Kidney glomerular epithelial cell (primary cell): ENCODE measurements at regions not wholly inside any gene's neighbourhood (a gene's known extent, or its start where the extent isn't known, plus 50 kb on each side); places are given as distances from the start of the nearest gene placed in this dataset.

Experiments used
- DNase-seq: peaks from one replicate; lab custom pipeline; 2025; lab: John Stamatoyannopoulos, UW

- no peak for DNase-seq
These were observed 505.5 kb upstream of the WWC1 start for GRCh38 chr5:167785901-167786300.

GRCh38 chr5:167786871-167787578, 504.4 kb upstream of the WWC1 start:
- DNase-seq: no peak

- DNase-seq: no peak
These were observed 501.4 kb upstream of the WWC1 start for GRCh38 chr5:167790045-167790444.

DNA sequence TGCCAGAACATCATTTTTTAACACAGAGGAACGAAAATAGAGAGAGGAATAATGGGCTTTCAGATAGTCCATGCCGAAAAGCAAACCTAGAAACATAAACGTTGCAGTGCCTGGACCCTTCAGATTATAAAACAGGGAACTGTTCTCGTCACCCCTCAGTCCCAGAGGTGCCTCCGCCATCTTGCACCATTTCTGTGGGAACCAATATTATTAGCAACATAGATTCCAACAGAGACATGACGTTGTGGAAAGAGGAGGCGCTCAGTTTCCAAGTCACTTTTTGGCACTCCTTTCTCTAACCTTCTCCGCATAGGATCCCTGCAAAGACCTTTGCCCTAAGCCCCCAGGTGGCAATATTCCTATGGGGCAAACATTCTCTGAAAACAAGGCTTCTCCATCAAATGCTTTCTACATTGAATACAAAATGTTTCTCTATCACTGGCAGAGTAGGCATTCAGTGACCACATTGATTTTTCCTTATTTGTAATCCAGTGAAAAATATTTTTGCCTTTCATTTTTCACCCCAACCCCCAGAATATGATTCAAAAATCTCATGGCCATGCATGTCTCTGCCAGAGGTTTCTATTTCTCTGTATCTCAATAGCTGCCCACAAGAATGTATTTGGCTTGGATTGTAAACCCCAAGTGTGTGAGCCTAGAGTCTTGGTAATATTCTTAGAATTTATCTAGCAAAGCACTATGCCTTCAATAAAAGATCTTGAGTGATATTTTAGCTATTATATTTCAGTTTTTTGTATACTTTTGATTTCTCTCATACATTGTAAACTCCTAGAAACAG, 500.8 kb upstream of the WWC1 start:
- no peak for DNase-seq

GRCh38 chr5:167792514-167792913, 498.9 kb upstream of the WWC1 start:
- DNase-seq: no peak

- DNase-seq: no peak
These were observed 497.7 kb upstream of the WWC1 start for GRCh38 chr5:167793700-167794099.

DNA sequence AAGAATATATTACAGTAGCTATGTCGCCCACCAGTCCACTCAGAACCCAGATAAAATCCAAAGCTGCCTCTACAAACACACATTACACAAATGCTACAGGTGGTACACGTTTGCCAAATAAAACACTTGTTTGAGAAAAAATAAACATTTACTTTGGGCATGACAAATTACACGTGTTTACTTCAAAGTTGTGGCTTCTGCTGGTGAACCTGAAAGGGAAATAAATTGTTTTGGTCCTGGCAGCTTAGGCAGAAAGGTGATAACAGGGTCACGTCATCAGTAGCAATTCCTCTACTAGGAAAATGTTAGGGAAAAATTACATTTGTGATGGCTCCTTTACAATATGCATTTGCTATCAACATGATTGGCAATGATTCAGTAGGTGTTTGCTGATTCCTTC, 497.3 kb upstream of the WWC1 start:
- DNase-seq: no peak

DNA sequence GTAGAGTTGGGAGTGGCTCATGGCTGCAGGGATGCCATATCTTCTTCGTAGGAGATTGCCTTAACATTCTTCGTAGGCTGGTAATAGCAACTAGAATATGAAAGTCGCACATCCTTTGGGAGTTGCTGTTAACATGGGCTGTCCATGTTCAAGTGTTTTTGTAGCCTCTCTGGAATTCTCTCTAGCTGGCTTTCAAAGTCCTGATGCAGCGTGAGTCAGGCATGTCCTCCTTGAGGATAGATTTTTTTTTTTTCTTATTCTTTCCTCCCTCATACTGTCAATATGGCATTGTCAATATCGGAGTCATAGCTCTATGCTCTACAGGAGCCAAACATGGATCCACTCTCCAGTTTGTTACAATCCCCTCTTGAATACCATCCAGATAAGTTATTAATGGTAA, 494.8 kb upstream of the WWC1 start:
- peak; percentile 2 for DNase-seq

DNA sequence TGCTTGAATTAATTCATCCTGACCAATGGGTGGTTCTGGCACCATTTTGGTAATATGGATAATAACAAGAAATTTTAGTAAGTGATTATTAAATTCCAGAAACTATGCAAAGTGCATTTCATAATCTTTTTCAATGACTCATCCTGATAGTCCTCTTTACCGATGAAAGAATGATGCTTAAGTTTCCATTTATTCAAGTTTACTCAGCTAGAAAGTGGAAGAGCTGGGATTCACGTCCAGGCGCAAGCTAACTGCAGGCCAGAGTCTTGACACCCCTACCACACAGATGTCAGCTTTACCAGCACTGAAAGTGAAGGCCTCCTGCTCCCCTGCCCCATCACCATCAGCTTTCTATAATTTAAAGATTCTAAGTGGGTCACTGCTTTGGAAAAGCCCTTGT, 493.5 kb upstream of the WWC1 start:
- DNase-seq: no peak

DNA sequence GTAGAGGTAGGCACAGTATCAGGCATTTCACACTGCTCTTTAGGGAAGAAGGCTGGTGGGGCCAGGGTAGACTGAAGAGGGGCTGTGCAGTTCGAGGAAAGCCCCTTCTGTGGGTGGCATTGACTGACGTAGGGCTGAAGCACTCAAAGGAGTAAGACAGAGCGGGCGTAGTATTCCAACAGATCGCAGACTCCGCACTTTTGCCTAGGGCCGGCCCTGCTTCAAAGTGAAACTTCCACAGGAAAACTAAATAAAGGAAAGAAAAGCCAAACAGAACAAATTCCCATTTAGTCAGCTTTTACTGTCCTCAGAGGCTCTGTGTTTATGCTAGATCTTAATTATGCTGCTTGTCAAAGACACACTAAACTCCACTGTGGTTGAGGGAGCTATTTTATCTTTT, 493.0 kb upstream of the WWC1 start:
- DNase-seq: no peak

GRCh38 chr5:167800427-167800826, 491.0 kb upstream of the WWC1 start:
- no peak for DNase-seq

- DNase-seq: no peak
These were observed 489.4 kb upstream of the WWC1 start for GRCh38 chr5:167801999-167802398.

- DNase-seq: peak; percentile 43
These were observed 488.6 kb upstream of the WWC1 start for GRCh38 chr5:167802755-167803431.

DNA sequence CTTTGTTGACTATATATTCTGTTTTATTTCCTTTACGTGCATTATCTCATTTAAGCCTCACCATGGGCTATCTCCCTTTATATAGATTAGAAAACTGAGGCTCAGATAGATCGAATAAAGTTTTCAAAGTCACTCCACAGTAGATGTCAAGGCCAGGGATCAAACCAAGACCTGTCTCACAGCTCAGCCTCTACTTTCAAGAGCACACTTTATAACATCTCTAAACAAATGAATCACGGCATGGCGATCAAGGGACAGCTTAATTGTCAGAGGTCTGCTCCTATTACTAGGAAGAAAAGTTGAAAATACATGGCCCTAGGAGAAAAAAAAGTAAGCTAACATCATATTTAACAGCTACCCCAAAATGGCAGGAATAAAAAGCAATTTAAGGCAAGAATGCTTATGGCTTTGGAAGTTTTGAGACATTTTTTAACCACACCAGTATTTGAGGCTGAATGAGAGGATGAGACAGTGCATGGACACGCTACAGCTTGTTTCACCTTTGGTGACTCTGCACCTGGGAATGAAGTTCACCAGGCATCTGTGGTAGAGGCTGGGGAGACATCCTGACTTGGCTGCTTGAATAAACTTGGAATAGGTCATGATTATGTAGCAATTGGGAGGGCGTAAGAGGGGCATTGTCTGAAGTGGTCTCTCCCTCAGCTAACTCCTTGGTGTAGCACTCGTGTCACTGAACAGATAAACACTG, 486.8 kb upstream of the WWC1 start:
- DNase-seq: no peak

DNA sequence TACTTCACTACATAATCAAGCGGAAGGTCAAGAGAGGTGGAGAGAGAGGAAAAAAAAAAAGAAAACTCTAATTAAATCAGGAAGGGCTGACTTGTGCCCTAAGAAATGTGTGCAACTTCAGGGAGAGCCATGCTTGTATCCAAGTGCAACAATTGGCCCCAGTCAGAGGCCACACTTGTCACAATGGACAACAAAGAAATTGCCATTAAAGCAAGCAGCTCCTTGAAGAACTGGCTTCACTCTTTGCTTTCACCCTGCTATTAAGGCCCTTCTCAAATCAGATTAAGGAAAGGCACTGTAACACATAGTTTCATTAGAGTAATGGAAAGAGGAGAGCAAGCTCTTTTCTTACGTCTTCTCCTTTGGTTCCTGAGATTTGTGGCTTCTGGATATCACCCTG, 480.9 kb upstream of the WWC1 start:
- DNase-seq: no peak

DNA sequence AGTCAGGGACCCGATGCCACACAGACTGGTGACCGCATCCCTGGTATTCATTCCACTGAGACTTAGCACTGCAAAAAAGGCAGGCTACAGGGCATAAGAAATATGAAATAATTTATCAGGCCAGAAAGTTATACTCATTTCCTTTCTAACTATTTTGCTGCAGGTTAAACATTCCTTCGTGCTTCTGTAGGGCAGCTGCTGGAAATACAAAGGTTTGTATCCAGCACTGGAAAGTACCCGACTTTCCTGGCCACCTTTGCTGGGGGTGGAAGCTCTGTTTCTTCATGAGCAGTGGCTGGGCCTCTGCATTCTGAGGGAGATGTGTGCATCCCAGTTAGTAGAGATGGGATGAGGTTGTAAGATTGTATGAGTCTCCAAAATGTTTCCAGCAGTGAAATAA, 478.6 kb upstream of the WWC1 start:
- no peak for DNase-seq

- peak; percentile 7 for DNase-seq
These were observed 478.1 kb upstream of the WWC1 start for GRCh38 chr5:167813389-167813788.

- DNase-seq: no peak
These were observed 477.4 kb upstream of the WWC1 start for GRCh38 chr5:167814040-167814439.

DNA sequence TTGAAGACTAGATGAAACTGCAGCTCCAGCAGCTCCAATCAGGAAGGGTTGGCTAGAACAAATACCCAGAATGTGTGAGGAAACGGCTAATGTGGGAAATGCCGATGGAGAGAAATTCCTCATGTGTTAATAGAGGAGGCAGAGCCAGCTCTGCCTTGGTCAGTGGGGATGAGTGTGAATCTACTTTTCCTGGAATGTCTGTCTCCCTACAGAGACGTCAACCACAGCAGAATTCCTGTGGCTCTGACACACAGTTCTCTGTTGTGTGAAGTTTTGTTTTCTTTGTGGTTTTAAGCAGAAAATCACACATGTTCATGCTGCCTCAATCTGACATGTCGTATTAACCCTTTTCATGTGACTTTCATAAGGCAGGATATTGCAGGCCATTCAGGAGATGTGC, 476.6 kb upstream of the WWC1 start:
- peak; percentile 98 for DNase-seq

DNA sequence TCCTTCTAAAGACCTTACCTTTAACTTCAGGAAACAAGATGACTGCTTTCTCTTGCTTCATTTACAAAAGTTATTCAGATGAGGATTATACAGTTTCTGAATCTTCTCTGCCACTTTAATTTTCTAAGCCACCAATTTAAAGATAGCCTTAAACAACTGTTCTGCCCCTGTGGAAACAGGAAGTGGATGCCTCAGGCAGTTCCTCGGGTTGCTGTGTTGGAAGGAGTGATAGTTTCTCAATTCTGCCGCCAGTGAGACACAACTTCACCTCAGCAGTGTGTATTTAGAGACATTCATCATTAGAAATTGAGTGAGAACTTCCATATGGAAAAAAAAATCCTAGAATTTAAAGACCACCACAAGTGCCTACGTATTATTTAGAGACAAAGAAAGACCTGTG, 475.1 kb upstream of the WWC1 start:
- DNase-seq: no peak

DNA sequence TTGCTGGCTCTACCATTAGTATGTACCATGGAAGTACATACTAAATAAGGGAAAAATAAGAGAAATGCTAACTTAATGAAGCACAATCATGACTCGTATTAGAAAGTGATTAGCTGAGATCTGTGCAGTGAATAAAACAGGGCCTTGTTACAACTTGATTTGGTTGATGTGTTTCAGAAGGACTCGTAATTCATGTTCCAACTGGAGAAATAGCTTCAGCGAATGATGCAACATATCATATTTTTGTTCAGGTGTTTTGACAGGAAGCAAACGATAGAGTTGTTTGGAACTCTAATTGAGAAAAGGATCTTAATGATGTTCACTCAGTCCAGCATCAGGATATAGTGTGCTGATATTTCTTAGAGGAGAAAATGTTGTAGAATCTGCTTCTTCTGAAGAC, 474.6 kb upstream of the WWC1 start:
- DNase-seq: no peak

GRCh38 chr5:167819406-167819805, 472.0 kb upstream of the WWC1 start:
- DNase-seq: no peak
